NCI-H2196 treated with DMSO at 0.1 percent for 48 hours (cell line): ENCODE measurements at regions not wholly inside any gene's neighbourhood (a gene's known extent, or its start where the extent isn't known, plus 50 kb on each side); places are given as distances from the start of the nearest gene placed in this dataset.
"Not testable (repeated sequence)": the region's sequence is repeated elsewhere in the genome, so short reads cannot be mapped to it uniquely, and the experiment has no call there.

Experiments
- DNase-seq: peaks from one replicate; lab custom pipeline; 2025; ENCODE audit not compliant: unreplicated experiment; lab: John Stamatoyannopoulos, UW

GRCh38 chr7:67608806-67609205 lies 612.2 kb downstream of the TYW1 start:
- no peak for DNase-seq

DNA sequence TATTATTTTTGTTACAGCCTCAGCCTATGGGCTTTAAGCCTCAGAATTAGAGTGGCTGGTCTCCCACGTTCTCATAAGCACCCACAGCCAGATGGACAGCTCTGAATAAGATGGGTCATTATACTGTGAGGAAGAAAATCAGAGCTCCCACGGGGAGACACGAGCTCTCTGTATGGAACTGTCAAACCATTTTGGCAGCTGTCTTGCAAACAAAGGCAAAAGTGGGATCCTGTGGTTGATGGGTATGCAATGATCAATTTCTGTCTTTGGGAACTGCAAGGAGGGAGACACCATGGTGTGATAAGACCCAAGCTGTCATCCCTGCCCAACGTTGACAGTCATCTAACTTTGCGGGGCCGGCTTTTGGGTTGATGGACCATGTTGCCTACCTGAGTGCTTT lies 614.3 kb downstream of the TYW1 start:
- DNase-seq: no peak

GRCh38 chr7:67614843-67615242 lies 618.2 kb downstream of the TYW1 start:
- no peak for DNase-seq

DNA sequence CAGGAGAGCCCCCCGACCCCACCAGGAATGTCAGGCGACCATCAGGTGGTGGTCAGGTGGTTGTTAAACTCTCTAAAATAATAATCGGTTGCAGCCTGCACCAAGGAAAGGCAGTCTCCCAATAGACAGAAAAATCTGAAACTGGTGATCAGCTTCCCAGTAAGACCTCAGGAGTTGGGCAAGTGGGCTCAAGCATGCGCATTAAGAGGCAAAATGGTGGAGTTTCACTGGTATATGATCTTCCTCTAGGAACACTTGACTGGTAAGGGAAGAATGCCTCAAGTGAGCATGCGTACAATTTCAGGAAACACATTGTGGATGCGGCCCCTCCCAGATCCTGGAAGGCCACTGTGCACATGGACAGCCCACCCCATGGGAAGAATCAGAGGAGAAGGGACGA lies 619.9 kb downstream of the TYW1 start:
- no peak for DNase-seq

- no peak for DNase-seq
Observed at GRCh38 chr7:67618556-67619162, 622.0 kb downstream of the TYW1 start.

- DNase-seq: peak; percentile 65
Observed at GRCh38 chr7:67619175-67619574, 622.5 kb downstream of the TYW1 start.

GRCh38 chr7:67620216-67620933 lies 623.7 kb downstream of the TYW1 start:
- DNase-seq: no peak

- DNase-seq: no peak
Observed at GRCh38 chr7:67621704-67622103, 625.1 kb downstream of the TYW1 start.

DNA sequence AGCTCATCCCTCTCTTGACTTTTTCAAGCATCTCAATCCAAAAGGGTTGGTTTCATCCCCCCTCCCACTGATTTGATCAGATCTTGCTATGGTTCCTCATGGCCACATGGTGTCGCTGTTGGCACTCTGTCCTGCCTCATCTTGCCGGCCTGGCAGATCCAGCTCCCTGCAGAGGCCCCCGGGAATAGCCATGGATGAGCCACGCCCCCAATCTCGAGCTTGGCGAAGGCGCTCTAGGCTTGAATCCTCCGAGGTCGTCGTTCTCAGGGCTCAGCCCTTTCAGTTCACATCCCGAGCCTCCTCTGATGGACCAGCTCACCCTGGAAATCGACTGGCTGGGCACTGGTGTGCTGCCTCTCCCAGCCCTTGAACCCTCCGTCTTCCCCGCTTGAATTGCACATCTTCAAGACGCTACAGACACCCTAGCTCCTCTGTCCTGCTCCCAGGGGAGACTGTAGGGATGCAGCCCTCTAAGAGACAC lies 628.7 kb downstream of the TYW1 start:
- peak; percentile 78 for DNase-seq

GRCh38 chr7:67631476-67631875 lies 634.8 kb downstream of the TYW1 start:
- DNase-seq: no peak

DNA sequence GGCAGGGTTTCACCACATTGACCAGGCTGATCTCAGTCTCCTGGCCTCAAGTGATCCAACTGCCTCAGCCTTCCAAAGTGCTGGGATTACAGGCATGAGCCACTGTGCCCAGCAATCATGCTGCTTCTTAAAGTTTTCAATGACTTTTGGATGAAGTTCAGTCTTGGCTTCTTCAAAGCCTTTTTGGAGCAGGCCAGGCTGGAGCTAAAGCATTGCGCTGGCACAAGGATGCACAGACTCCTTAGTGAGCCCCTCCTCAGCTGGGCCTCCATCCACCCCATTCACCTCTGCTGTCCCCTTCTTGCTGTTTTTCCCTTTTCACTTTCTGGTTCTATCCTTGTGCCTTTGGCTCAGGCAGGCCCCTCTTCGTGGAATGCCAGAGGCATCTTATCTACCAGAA lies 638.6 kb downstream of the TYW1 start:
- no peak for DNase-seq

DNA sequence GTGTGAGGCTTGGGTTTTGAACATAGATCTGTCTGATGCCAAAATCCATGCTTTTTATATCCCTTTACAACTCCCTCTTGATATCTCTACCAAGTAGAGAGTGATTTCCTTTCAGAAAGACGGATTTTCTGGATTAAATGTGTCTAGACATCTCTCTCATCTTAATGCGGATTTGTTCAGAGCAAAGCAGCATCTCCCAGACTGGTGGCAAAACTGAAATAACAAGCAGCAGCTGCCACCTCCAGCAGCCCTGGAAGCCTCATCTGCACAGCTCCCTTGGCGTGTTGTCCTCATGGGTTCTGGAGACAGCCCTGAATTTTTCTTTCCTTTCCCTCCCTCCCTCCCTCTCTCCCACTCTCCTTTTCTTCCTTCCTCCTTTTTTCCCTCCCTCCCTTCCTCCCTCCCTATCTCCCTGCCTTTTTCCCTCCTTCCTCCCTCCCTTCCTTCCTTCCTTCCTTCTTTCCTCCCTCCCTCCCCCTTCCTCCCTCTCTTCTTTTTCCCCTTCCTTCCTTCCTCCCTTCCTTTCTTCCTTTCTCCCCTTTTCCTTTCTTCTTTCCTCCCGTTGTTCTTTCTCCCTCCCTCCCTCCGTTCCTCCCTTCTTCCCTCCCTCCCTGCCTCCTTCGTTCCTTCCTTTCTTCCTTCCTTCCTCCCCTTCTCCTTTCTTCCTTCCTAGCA lies 639.9 kb downstream of the TYW1 start:
- no peak for DNase-seq

- no peak for DNase-seq
Observed at GRCh38 chr7:67637023-67637358, 640.4 kb downstream of the TYW1 start.

DNA sequence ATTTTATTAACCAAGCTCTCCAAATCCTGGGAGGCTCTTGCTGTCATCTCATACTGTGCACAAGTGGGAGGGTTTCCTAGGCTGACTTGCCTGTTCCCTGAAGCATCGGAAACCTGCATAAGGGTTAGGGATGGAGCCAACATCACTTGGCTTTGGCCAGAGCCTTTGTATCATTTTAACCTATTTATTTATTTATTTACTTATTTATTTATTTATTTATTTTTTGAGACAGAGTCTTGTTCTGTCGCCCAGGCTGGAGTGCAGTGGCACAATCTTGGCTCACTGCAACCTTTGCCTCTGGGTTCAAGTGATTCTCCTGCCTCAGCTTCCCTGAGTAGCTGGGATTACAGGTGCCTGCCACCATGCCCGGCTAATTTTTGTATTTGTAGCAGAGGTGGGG lies 645.9 kb downstream of the TYW1 start:
- not testable (repeated sequence) for DNase-seq

DNA sequence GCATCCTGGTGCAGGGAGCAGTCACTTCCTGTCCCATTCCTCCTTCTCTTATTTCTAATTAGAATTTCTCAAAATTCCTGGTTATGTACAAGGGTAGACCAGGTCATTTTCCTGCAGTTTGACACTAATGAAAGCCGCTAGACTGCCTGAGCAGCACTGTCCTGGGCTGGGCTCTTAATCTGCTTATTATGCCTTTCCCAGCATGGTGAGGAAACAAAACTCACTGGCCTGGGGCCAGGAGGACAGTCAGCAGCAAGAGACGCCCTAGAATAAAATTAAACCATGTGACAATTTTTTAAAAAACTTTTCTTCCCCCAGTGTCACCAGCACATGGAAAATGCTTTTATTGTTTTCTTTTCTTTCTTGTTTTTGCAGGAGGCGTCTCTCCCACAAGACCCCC lies 647.5 kb downstream of the TYW1 start:
- no peak for DNase-seq

DNA sequence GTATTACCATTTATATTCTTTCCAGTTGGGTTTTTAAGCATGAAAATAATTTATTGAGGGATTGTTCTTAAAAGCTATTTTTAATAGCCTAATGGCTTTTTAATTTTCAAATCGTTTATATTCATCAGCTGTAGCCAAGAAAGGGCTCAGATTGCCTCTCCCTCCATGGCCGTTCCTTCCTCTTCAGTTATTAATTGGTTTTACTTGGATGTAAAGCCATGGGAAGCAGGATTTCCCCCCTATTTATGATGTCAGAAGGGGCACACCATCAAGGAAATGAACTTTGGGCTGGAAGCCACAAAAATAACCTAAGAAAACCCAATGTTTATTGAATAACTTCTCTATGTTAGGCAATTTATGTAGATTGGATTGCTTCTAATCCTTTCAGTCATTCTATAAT lies 656.3 kb downstream of the TYW1 start:
- DNase-seq: no peak

GRCh38 chr7:67653856-67654454 lies 657.3 kb downstream of the TYW1 start:
- no peak for DNase-seq

DNA sequence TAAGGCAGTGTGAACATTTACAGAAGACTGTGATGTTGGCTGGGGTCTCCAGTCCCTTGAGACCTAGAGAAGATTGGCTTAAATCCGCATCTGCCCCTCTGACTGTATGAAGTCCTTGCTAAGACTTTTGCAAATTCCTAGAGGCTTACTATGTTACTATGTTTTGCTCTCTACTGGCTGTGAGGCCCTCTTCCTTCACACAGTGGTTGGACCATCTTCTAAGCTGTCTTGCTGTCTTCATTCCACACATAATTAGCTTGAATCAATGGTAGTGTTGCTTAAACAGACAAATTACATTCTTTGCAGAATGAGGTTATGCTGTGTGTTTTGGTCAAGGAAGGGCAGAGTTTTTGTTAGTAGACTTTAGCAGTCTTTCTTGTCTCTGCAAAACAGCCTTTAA lies 658.0 kb downstream of the TYW1 start:
- DNase-seq: no peak

- no peak for DNase-seq
Observed at GRCh38 chr7:67655168-67655567, 658.5 kb downstream of the TYW1 start.

- DNase-seq: no peak
Observed at GRCh38 chr7:67659091-67659490, 662.5 kb downstream of the TYW1 start.

GRCh38 chr7:67662804-67663203 lies 666.2 kb downstream of the TYW1 start:
- DNase-seq: no peak

- DNase-seq: no peak
Observed at GRCh38 chr7:67663644-67664043, 667.0 kb downstream of the TYW1 start.
